ENCODE measurements at regions not wholly inside any gene's neighbourhood (a gene's known extent, or its start where the extent isn't known, plus 50 kb on each side); places are given as distances from the start of the nearest gene placed in this dataset.
"Not testable (repeated sequence)": the region's sequence is repeated elsewhere in the genome, so short reads cannot be mapped to it uniquely, and the experiment has no call there.

DNA sequence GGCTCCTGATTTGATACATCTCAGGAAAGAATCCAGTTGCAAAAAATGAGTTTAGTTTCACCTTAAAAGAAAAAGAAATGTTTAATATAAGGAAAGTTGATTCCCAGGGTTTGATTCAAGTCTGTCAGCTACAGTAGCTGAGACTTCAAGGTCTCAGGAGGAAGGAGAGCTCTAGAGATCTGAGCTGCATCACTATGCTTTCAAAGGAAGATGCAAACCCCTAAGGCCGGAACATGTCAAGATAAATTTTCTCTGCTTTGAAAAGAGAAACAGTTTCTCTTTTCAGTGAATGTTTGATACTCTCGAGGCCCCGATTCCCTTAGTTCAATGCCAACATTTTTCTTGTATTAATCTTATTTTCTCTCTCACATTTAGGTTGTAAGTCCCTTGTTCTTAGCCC is 128.6 kb downstream of the RGPD3 start:
- ATAC-seq = no peak

DNA sequence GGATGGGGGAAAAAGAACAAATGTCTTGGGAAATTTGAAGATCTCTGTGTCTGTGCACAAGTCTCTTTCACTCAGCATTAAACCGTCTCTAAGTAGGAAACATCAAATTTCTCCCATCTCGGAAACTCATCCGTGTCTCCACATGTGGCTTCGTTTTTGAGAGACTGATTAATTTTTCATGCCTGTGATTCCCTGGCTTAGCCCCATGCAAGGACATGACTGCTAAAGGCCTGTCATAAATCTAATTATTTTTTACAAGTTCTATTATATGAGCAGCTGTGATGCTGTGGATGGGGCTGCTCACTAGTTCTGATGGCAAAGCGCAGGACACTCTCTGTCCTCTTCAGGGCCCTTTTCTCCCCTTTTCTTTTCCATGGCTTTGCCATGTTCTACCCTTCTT is 129.1 kb downstream of the RGPD3 start:
- no peak for ATAC-seq

DNA sequence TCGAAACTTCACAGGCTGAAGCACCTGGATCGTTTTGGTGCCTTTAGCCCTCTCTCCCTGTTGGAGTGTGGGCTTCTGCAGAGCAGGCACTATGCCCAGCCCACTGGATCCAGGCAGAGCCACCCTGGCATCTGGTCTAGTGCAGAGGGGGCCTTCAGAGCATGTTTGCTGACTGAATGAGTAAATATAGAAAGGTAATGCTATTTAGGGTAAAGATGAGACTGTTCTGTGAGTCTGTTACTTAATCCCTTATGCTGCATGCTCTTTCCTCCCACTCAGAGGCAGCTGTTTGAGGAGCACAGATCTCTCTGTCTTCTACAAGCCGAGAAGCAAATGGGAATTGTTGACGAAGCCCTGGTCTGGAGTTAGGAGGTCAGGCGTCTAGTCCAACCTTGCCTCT is 130.2 kb downstream of the RGPD3 start:
- no peak for ATAC-seq

DNA sequence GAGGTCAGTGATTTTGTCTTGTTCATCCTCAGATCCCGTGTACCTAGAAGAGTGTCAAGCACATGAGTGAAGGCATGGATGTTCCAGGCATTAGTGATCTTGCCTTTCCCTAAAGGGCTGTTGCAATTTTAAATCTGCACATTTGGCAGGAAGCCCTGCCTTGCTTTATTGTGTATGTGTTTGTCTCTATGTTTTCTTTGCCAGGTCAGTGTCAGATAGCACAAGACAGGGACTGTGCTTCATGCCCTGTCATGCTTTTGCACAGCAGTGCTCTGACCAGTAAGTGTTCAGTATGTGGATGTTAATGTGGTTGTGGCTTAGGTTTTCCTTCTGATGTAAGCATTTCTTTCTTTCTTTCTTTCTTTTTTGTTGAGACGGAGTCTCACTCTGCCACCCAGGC is 131.5 kb downstream of the RGPD3 start:
- no peak for ATAC-seq

DNA sequence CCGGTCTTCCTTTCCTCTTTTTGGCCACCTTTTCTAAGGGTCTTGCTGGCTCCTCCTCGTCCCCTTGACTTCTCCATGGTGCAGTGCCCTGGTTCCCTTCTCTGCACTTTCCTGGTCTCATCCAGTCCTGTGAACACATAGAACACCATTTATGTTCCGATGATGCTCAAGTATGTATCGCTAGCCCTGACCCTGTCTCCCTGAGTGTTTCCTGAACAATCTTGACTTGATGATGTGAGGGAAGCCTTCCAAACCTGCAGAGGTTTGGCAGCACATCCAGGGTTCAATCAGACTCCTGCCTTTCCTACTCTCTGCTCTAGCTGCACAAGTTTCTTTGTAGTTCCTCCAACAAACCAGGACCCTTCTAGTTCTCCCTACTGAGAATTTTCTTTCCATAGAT is 132.1 kb downstream of the RGPD3 start:
- no peak for ATAC-seq

DNA sequence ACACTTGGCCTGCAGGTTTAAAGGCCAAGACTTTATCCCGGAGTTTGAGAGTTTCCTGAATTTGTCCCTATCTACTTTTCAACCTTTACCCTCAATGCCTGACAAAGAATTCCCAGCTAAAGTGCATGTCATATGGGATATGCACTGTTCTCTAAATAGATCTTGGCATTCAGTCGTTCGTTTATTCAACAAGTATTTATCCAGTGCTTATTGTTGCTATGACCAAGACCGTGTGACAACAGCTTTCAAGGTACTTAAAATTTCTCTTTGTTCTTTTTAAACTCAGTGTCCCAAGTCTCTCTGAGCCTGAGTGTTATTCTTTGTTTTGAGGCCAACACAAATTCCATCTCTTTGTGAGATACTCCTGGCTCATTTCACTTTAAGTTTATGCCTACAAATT is 133.4 kb downstream of the RGPD3 start:
- no peak for ATAC-seq

DNA sequence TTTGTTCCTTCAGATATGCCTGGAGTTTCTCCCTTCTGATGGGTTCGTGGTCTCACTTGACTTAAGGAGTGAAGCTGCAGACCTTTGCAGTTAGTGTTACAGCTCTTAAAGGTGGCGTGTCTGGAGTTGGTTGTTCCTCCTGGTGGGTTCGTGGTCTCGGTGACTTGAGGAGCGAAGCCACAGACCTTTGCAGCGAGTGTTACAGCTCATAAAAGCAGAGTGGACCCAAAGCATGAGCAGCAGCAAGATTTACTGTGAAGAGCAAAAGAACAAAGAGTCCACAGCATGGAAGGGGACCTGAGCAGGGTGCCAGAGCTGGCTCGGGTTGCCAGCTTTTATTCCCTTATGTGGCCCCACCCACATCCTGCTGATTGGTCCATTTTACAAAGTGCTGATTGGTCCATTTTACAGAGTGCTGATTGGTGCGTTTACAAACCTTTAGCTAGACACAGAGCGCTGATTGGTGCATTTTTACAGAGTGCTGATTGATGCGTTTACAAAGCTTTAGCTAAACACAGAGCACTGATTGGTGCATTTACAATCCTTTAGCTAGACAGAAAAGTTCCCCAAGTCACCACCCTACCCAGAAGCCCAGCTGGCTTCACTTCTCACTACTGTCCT is 134.8 kb downstream of the RGPD3 start:
- ATAC-seq = not testable (repeated sequence)

DNA sequence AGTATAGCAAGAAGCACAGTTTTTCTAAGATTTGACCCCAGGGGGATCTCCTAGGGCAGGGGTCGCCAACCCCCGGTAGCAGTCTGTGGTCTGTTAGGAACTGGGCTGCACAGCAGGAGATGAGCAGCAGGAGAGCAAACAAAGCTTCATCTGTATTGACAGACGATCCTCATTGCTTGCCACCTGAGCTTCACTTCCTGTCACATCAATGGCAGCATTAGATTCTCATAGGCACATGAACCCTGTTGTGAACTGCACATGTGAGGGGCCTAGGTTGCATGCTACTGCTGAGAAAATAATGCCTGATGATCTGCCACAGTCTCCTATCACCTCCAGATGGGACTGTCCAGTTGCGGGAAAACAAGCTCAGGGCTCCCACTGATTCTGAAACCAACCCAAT is 136.2 kb downstream of the RGPD3 start:
- ATAC-seq = no peak

DNA sequence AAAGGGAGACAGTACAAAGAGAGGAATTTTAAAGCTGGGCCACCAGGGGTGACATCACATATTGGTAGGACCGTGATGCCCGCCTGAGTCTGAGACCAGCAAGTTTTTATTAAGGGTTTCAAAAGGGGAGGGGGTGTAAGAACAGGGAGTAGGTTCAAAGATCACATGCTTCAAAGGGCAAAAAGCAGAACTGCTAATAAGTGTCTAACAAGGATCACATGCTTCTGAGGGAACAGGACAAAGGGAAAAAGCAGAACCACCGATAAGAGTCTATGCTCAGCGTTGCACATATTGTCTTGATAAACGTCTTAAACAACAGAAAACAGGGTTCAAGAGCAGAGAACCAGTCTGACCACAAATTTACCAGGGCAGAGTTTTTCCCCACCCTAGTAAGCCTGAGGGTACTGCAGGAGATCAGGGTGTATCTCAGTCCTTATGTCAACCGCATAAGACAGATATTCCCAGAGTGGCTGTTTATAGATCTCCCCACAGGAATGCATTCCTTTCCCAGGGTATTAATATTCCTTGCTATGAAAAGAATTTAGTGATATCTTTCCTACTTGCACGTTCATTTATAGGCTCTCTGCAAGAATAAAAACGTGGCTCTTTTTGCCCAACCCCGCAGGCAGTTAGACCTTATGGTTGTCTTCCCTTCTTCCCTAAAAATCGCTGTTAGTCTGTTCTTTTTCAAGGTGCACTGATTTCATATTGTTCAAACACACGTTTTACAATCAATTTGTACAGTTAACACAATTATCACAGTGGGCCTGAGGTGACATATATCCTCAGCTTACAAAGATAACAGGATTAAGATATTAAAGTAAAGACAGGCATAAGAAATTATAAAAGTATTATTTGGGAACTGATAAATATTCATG is 136.5 kb upstream of the UXS1 start:
- ATAC-seq = not testable (repeated sequence)

DNA sequence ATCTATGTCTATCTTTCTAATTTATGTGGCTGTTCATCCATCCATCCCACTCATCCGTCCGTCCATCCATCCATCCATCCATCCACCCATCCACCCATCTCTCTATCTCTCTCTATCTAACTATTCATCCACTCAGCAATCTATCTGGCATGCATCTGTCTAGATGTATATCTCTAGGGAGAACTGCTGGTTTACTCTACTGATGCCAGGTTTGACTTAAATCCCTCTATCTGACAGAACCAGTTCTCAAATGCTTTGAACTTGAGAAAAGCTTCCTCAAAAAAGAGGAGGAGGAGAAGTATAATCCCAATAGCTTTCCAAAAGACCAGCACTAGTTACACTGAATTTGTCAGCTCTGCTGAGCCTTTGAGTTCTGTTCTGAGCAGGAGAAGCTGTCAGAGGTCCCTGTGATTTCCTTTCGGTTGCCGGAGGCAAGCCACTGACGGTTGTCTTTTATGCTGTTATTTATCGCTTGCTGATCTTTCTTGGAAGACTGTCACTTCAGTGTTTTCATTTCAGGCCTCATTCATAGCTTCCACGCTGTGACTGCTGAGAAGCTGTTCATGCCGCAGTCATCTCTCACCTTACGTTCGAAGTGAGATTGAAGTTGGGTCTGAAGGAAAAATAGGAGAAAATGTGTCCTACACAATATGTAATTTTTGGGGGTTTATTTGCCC is 129.4 kb upstream of the UXS1 start:
- ATAC-seq = no peak

DNA sequence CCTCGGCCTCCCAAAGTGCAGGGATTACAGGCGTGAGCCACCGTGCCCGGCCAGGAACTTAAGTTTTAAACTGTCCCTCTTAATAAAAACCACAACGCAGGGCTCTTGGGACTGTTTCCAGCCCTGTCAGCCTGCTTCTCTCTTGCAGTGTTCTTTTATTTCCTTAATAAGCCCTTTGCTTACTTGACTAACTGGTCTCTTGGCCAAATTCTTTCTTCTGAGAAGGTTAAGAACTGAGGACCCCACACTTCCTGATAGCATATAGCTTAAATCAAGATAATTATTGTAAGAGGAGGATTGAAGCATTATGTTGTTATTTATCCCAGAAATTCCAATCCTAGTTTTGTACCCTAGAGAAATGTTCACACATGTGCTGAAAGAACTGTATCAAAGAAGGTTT is 128.2 kb upstream of the UXS1 start:
- ATAC-seq = no peak

DNA sequence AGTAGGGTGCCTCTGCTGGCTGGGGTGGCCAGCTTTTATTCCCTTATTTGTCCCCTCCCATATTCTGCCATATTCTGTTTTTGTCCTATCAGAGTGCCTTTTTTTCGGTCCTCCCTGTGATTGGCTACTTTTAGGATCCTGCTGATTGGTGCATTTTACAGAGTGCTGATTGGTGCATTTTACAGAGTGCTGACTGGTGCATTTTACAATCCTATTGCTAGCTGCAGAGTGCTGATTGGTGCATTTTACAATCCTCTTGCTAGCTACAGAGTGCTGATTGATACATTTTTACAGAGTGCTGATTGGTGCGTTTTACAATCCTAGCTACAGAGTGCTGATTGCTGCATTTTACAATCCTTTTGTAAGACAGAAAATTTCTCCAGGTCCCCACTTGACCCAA is 126.3 kb upstream of the UXS1 start:
- ATAC-seq = not testable (repeated sequence)

DNA sequence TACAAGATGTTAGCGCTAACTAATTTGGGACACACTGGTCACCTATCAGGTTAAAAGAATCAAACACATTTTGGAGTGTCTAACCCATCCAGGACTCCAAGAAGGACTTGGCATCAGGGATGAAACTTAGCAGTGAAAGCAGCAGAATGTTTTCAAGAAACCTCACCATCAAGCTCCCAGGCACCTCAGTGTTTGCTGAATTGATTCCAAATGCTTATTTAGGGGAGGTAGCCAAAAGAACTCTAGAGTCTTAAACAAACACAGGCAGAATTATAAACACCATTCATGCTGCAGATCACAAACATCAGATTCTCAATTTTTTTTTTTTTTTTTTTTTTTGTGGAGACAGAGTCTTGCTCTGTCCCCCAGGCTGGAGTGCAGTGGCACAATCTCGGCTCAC is 122.8 kb upstream of the UXS1 start:
- ATAC-seq = no peak

DNA sequence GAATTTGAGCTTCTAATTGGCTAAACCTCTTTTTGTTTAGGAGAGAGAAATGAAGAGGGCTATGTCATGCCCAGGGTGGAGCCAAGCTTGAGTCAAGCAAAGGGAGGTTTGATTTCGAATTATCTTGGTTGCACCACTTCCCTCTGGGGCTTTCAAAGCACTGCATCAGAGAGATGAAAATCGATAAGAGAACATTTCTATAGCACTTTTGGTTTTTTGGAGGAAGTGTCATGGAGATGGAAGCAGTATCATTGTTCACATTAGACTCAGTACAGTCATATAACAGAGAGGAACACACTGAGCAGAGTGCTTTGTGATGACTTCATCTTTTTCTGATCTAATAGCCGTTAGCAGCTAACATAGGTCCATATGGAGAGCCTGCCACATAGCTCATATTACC is 120.3 kb upstream of the UXS1 start:
- no peak for ATAC-seq

DNA sequence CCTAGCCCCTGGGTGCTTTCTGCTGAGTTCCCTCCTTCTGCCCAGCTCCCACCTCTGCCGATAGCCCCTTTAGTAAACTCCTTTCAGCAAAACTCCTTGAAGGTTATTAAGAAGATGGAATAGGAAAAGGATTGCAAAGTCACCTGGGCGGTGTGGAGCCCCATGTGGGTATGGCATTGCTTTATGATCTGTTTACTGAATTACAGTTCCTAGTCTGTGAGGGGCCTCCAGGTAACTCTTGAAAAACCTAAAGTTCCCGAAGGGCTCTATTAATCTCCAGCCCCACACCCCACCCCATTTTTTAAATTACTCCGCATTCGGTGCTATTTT is 116.9 kb upstream of the UXS1 start:
- no peak for ATAC-seq

DNA sequence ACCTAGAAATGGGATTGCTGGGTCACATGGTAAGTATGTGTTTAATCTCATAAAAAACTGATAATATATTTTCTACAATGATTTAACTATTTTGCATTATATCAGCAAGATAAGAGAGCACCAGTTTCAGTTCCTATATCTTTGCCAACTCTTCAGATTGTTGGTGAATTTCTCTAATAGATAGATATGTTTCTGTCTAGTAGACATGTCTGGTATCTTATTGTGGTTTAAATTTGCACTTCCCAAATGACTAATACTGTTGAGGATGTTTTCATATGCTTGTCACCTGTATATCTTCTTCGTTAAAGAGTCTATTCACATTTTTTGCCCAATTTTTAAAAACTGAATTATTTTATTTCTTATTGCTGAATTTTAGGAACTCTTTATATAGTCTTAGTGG is 113.8 kb upstream of the UXS1 start:
- no peak for ATAC-seq

DNA sequence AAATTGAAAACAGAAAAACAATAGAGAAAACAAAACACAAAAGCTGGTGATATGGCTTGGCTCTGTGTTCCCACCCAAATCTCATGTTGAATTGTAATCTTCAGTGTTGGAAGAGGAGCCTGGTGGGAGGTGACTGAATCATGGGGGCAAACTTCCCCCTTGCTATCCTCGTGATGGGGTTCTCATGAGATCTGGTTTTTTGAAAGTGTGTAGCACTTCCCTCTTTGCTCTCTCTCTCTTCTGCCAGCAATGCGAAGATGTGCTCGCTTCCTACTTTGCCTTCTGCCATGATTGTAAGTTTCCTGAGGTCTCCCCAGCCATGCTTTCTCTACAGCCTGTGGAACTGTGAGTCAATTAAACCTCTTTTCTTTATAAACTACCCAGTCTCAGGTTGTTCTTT is 112.3 kb upstream of the UXS1 start:
- ATAC-seq = no peak

DNA sequence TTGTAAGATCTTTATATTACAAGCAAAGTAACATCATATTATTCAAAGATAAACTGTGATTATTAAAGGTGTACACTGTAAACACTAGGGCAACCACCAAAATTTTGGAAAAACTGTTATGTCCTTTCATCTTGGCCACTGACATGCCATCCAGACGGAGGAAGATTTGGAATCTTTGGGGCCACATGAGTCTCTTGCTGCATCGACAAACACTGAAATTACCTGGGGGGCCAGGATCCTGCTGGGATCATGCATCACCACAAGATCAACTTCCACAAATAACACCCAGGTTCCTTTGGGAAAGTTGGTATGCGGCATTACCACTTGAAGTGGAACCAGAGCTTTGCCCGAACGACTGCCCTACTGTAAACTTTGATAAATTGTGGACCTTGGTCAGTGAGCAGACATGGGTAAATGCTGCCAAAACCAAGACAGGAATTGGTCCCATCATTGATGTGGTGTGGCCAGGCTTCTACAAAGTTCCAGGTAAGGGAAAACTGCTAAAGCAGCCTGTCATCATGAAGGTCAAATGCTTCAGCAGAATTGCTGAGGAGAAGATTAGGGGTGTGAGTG is 110.6 kb upstream of the UXS1 start:
- no peak for ATAC-seq

DNA sequence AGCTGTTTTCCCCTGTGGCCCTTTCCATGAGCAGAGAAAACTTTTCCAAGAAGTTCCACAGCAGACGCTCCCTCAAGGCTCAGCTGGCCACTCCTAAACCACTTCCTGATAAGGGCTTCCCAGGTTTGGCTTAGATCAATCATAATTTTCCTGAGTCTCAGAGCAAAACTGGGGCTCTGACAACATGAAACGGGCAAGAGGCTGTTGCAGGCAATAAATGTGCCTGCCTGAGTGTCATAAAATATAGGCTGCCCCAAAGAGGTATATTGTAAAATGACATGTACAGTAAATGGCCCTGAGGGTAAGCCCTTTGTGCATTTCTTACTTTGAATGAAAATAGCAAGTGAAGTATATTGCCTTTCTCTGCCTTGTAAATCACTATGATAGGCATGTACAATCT is 105.6 kb upstream of the UXS1 start:
- no peak for ATAC-seq

DNA sequence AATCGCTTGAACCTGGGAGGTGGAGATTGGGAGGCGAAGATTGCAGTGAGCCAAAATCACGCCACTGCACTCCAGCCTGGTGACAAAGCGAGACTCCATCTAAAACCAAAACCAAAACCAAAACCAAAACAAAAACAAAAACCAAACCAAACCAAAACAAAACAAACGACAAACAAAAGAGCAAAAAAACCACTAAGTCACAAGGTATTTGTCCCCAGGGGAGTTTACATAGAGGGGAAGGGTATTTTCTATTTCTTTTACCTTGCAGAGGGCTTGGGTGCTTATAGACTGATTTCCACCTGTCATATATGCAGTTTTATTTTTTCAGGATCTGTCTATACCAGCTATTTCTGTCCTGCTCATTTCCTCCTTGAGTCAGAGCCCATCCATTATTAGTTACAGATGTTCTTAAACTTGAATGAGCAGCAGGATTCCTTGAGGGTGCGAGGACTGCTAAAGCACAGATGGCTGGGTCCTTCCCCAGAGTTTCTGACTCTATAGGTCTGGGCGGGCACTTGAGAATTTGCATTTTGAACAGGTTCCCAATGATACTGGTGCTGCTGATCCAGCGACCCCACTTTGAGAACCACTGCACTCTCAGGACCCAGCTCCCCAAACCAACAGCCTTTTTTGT is 102.2 kb upstream of the UXS1 start:
- ATAC-seq = no peak

DNA sequence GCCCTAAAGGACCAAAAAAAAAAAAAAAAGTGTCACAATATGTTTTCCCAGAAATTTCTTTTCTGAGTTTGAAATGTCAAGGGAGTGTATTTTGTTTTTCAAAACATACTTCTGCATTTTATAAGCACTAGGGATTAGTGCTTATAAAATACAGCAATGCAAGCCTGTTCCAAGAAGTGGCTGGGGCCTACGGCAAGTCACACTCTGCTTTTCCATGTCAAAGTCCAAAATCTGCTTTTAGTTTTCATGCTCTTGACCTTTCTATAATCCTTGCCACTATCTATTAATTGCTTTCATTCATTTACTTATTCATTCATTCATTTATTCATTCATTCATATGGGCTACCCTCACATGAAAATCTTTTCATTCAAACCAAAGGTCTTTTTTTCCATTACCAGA is 100.1 kb upstream of the UXS1 start:
- ATAC-seq = no peak

DNA sequence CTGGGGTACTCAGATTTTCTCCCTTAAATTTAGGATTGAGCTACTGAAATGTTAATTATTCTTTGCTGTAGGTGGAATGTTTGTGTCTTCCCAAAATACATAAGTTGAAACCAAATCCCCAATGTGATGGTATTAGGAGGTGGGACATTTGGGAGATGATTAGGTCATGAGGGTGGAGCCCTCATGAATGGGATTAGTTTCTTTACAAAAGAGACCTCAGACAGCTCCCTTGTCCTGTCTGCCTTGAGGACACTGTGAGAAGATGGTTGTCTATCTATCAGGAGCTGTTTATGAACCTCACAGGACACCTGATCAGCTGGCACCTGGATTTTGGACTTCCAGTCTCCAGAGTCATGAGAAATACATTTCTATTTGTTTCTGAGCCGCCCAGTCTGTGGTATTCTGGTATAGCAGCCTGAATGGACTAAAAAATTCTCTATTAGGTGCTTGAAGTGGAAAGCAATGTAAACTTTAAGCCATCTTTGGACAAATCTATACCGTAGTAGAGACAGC is 99.2 kb upstream of the UXS1 start:
- ATAC-seq = no peak

DNA sequence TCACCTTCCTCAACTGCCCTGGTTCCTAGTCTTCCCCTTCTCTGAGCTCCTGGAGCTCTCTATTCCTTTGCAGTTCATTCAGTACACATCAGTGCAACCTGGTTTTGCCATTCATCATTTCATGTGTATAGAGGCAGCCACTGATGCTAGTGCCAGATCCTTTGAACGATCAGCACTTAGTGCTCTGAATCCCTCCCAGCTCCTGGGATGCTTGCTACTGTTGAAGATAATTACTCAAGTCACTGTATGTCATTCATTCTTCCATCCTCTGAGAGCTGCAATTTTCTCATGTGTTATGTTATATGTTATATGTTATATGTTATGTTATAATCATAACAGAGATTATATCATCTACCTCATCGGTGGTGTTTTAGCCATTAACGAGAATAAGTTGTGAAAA is 98.5 kb upstream of the UXS1 start:
- ATAC-seq = no peak
